Adrenal gland (tissue), 5 donors: ENCODE measurements at regions not wholly inside any gene's neighbourhood (a gene's known extent, or its start where the extent isn't known, plus 50 kb on each side); places are given as distances from the start of the nearest gene placed in this dataset.

Experiments
- CTCF ChIP-seq, 6 experiments: fragments of 450-650 bp in 4 of 6; fragments of 200-600 bp in 2 of 6; sonication (generic) in 1 of 6; IDR thresholded peaks; 1 replicate in 5 of 6; 2 replicates in 1 of 6; pipeline versions ENCODE4 v1.5.1 to v1.8.0; 2016 to 2021; ENCODE audit warnings: antibody characterized with exemption in 6 of 6, mild to moderate bottlenecking in 2 of 6, moderate library complexity in 1 of 6
- POLR2A ChIP-seq, 2 donors: fragments of 450-650 bp; IDR thresholded peaks; one replicate each; pipeline ENCODE4 v1.6.1; 2017; ENCODE audit warnings: antibody characterized with exemption in 2 of 2, mild to moderate bottlenecking in 2 of 2, moderate library complexity in 1 of 2
- donor health status: DM: no; HTN: no; CAD: no.

- TF ChIP-seq CTCF (IDR thresholded peaks at IDR 0.05) (no peak), POLR2A (IDR thresholded peaks at IDR 0.05) (no peak)
These were observed 276.7 kb downstream of the PLK2 start for GRCh38 chr5:58183078-58183785.
